Stimulated activated CD8-positive, alpha-beta memory T cell treated with anti-CD3 and anti-CD28 coated beads, Interleukin-4, amount 100 ng/mL, for 24 hours (primary cell): ENCODE measurements at regions not wholly inside any gene's neighbourhood (a gene's known extent, or its start where the extent isn't known, plus 50 kb on each side); places are given as distances from the start of the nearest gene placed in this dataset.

Experiments used
- DNase-seq: peaks from one replicate; pipeline ENCODE4 v3.0.0-alpha.2; 2020; ENCODE audit warnings: low read depth

DNA sequence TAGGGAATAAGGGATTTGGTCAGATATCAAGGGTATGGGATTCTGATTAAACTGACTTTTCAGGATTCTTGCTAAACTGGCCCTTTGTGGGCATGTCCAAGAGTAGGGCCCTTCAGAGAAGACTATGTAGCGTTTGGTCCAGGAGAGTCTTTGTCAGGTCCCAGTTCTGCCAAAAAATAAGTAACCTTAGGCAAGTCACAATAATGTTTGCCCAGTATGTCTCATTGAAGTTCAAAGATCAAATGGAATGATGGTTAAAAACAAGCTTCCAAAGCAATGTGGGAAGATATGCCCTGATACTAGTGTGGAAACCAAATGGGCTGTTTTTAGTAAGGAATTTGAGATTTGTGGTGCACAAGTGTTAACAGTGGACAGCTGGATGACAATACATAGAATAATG is 454.4 kb downstream of the WDR72 start:
- DNase-seq, result no peak

DNA sequence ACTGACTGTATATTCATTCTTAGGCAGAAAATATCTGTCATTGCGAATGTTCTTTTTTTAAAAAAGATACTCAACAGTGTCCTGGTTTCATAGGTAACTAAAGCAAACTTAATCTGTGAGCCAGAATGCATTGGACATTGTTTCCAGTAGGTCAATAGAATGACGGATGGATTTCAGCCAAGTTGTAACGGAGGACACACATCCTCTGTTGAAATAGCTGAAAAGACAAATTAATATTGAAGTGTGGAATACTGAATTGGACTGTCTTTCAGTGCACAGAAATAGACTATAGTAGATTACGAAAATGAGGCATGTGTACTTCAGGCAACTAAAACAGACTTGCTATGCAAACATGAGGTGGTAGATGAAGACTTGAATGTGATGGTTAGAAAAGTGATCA is 461.6 kb downstream of the WDR72 start:
- DNase-seq, result no peak

DNA sequence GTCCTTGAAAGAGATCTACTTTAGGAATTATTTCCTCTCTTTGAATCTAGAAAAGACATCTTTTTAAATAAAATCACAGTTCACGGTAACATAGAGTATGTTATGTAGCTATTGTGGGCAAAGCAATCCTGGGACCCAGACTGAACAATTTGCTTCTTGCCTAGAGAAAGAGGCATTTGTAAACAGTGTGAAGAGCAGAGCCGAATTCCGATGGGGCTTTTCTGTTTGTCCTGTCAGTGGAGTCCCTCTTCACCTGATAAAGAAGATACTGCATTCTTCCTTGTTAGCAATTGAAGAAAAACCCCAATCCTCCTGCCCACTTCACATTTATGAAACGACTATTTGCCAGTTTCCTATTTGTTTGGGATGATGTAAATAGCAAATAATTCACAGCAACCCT is 462.9 kb downstream of the WDR72 start:
- no peak for DNase-seq

DNA sequence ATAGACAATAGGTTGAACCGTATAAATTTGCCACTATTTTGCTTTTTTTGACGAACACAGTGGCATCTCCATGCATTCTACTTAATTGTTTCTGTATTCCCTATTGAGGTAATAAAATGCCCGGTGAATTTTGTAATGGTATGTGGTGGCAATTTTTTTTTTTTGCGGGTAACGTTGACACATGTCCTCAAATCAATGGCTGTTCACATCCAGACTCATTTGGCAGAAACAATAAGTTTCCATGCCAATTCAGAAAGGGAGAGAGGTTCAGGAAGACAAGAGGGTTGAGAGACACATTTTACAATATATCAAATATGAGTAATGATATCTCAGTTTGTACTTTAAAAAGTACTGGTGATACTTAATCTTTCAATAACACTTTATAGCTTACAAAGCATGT is 463.9 kb downstream of the WDR72 start:
- no peak for DNase-seq

DNA sequence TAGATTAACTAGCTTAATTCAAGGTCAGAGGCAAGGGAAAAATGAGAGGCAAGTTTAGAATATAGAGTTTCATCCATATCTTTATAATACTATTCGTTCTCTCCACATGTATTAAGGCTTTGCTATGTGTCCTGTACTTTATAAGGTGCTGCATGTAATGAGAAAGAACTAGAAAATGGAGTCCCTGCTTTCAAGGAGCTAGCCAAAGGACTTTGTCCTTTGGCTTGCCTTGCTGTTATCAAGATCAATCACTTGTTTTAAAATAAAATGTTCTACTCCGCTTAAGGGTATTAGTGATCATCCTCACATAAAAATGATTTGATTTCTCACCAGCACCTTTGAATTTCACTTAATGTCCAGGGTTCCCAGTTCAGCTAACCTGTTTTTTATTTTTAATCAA is 470.9 kb downstream of the WDR72 start:
- no peak for DNase-seq

DNA sequence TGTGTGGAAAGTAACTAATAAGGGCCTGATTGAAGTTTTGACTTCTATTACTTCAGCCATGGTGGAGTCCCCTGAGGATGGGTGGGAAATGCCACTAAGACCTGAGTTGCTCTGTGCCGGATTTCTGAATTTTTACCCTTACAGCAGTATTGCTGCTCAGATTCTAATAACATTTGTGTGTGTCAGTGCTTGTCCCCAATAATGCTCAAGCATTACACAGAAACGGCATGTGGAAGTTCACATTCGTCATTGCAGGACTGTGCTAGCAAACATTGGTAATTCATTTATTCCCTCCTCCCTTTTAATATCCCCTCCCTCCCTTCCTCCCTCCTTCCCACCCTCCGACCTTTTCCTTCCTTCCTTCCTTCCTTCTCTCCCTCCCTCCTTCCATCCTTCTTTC is 484.5 kb upstream of the ONECUT1 start:
- DNase-seq, result no peak

DNA sequence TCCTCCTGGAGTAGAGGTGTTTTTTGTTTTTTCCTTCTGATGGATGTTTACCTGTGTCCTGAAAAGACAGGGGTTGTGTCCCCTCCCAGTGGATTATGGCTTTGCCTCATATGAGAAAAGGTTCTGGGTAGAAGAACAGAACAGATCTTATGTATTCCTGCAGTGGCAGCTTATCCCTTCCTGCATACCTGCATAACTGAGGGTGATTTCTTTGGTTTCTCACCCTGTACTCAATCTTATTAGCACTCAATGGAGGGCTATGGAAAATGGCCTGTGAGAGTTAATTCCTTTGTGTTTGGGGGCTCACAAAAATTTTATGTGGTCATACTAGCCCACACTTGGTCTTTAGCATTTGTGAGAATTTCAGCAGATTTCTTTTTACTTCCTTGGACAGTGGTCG is 482.0 kb upstream of the ONECUT1 start:
- no peak for DNase-seq

DNA sequence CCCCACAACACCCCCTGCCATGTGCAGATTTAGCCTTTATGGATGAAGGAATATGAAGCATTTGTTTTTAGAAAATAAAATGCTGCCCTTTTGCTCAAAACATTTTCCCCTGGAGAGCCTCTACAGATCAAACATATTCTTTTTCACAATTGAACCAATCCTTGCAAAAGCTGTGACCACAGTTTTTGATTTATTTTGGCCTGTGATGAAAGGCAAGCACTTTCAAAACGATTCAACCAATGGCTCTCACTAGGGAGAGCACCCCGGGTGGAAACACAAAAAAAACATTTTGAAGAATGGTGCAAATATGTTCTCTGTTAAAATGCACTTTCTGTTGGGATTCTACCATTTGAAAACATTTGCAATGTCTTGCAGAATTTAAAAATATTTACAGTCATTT is 476.0 kb upstream of the ONECUT1 start:
- no peak for DNase-seq

DNA sequence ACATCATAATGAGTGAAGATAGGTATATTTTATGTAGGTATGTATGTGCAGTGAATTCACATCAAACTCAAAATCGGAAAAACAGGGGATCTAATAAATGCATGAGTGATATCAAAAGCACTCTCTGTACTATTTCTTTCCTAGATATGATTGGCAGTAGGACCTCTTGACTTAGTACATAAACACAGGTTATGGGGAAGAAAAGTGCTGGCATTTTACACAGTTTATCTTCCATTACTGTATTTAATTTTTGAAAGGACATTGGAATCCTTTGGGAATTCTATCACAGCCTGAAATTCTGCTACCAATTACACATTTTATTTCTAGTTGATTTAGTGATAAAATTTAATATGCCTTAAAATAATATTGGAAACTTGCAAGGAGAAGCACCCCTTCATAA is 470.5 kb upstream of the ONECUT1 start:
- no peak for DNase-seq

DNA sequence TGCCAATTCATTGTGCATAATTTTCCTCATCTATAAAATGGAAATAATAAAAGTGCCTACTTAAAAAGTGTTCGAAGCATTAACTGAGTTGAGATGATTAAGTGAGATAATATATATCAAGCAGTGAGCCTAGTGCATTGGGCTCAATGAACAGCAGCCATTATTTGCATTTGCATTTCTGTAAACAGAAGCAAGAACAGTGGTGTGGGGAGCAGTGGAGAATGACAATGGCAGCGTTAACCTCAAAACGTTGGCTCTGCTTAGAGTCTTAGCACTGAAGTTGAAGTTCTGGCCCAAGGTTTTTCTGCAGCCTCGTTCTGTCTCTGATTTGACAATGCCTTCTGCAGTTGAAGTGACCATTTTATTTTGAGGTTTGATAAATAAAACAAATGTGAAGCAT is 466.3 kb upstream of the ONECUT1 start:
- no peak for DNase-seq

DNA sequence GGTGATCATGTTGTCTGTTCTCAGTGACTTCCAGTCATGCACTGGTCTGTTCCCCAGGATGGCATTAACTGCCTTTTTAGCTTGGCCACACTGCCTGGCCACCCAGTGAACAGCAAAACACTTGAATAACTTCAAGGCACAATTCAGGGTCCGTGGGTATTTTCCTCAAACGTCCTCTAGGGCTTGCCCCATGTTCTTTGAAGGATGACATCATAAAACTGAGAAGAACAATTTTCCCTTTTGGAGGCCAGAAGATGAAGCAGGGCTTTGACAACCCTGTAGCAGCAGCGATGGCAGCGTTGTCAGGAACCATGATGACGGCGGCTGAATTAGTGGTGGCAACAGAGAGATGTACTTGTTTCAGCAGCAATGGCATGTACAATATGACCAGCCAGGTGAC is 465.9 kb upstream of the ONECUT1 start:
- DNase-seq, result no peak

DNA sequence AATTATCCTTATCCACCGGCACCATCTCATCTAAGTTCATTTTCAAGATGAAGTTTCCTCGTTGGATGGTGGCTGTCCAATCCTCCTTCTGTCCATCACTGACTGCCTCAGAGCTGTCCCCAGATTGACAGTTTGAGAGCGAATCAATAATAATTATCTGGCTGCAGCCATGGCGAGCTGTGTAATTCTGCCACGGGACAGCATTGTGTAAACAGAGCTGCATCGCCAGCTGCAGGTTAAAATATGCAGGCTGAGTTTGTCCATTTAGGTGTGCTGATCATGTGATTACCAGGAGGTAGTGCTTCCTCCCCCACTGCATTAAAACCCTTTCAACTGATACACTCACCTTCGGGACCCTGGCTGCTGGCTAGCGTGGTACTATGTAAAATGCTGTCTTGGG is 461.9 kb upstream of the ONECUT1 start:
- no peak for DNase-seq

DNA sequence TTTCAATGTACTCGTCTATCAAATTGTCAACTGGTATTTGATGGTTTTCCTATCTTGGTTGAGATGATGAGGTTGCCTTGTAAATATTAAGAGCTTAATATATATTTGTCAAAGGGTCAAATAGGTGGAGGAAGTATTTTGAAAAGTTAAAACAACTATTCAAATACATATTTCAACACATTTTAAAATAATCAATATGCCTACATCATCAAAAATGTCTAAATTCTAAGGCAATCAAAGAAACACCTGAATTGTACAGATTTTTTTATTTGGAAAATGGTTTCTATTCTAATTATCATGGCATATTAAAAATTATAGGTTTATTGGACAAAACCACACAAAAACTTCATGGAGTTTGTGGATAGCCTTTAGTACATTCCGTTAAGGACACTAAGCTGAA is 461.4 kb upstream of the ONECUT1 start:
- DNase-seq, result no peak

DNA sequence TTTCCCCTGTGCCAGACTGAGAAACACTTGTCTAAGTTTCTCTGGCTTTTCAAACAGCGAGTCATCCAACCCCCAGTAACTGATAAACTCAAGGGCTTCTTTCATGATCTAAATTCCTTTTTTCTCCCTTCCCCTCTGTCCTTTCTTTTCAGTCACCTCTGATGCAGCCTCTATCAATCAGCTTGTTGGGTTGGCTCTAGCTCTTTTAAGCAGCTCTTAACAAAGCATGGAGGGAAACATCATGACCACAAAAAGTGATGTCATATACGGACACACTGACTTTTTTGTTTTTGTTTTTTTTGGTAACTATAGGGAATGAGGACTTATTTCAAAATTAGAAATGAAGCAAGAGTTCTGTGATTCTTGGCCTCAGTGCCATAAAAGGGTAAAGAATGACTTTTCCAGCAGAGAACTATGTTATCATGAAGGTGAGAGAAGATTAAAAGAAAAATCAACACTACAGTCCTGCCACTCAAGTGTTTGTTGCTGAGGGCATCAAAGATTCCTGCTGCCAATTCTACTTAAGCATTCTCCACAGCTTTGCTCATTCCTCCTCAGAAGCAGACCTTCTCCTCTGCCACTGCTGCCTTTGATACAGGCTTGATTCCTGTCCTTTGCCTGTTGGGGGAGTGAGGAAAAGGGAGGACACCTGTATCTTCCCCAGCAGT is 457.0 kb upstream of the ONECUT1 start:
- DNase-seq, result no peak

DNA sequence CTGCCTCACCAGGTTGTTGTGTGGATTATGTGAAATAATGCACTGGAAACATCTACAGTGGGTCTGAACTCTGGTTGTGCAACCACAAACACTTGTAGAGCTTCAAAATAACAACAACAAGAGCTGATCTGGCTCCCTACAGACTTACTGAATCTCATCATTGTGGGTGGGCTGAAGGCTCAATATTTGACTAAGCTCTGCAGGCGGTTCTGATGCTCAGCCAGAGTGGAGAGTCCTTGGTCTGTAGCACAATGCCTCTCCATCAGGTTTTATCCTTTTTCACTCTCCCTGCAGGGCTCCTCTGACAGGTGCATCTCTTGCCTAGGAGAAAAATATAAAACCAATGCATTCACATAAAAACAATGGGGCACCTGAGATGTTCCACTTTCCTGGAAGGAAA is 456.3 kb upstream of the ONECUT1 start:
- DNase-seq, result no peak

DNA sequence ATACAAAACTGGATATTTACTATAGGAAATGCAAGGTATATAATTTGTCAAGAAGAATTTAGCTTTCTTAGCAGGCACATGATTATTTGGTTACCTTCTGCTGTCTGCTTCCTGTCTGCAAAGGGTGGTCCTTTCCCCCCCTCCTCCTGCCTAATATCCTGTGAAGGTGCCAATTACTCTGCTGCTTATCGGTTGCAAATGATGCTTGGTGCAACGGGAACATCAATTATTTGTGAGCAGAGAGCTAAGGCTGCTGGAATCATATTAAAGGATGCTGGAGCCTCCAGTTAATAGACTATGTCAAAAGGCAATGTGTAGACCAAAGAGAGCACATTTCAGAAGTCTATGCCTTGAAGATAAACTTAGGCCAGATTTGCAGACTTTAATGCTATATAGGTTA is 443.7 kb upstream of the ONECUT1 start:
- no peak for DNase-seq

DNA sequence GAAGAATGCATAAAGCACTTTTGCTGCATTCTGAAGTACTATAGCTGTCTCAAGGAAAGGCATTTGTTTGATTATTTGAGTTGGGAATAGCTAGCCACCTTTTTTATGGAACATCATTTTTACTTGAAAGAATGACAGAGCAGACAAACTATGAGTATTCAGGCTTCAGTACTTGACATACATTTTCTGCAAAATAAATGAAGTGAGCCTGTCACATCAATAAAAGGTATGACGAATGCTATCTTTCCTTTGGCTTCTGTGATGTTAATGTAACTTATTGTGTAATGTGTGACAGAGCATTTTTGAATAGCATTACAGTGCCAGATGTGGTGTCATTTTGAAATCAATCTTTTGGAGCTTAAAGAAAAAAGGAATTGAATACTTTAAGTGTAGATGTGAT is 440.3 kb upstream of the ONECUT1 start:
- DNase-seq, result no peak

DNA sequence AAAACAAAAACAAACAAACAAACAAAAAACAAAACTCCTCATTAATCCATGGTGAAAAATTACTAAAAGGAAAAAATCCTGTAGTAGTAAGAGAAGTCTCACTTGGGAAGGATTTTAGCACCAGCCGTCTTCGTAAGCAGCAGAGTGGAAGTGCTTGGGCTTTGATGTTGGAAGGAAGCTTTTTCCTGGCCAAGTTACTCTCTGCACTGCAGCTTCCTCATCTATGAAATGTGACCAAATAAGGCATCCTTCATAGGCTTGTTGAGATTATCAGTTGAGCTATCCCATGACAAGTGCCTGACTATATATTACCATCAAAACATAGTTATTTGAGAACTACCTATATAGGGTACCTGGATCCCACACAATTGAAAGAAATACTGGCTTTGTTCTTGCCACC is 436.4 kb upstream of the ONECUT1 start:
- no peak for DNase-seq

DNA sequence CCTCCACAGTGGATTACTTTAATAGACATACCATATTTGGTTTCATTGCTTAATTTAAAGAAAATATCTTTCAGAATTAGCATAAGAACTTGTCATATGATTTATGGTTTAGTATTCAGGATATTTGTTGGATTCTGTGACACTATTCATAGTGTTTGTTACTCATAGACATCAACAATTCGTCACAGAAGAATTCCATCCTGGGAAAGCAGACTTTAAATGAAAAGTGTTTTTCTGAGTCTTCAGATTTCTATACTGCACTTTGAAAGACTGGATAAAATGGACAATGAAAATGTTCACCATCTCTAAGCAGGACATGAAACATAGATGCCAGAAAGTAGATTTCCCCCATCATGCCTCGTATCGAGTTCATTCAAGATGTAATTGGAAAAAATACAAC is 435.6 kb upstream of the ONECUT1 start:
- DNase-seq, result no peak

DNA sequence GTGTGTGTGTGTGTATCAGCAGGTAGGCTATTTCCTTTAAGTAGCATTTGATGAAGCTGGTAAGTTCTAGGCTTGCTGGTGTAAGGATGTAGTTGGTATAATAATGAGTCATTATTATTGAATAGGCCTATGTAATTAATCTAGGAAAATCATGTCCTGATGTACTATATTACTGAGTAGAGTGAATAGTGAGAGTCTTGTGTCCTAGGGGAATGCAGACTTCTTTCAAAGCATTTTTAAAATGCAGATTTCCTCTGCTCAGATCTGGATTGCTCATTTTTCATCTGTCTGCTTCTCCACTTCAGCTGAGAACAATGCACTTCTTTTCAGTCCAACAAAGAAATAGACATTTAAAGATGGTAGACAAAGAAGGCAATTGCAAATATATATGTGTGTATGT is 434.2 kb upstream of the ONECUT1 start:
- no peak for DNase-seq

DNA sequence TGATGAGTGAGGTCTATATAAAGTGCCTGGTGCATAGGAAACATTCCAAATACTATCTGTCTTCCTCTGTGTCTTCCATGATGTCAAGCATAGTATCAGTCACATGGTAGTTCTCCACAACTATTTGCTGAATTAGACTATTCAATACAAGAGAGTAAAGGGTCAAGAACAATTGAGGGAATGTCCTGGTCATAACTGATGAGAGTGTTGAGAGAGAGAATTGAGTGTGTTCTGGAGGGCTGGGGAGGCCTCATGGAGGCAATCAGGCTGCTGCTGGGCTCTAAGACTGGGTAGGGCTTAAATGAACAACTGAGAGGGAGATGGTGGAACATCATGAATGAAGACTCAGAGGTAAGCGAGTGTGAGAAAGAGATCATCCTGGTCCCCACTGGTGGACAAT is 433.7 kb upstream of the ONECUT1 start:
- DNase-seq, result no peak

DNA sequence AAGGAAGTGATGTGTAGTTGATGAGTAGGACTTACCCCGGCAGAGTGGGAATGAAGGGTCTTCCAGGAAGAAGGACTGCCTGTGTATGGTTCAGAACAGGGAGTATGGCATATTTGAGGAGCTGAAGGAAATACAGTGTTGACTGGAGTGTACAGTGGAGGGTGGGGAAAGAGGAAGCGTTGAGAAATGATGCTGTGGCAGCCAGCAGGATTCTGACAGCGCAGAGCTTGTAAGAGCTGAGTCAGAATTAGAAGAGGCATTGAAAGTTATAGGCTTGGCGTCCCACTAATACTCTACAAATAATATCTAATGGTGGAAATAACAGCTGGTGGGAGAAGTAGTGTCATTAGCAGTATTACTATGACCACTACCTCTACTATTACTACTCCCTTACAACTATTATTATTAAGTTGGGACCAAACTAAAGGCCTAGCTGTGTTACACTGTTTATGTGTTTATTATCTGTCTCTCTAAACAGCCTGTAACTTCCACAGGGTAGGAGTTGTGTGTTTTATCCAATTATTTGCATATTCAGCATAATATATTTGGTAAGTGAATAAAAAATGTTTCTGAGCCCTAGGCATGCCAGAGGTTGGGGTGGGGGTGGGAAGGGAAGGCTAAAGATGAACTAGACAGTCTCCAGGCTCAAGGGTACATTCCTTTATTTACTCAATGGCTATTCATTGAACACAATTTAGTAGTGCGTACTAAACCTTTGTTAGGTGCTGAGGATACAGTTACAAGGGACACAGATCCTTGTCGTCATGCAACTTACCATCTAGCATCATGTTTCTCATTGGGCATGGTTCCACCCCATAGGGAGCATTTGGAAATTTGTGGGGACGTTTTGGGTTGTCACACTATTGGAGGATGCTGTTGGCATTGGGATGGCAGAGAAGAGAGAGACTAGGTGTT is 428.8 kb upstream of the ONECUT1 start:
- no peak for DNase-seq

DNA sequence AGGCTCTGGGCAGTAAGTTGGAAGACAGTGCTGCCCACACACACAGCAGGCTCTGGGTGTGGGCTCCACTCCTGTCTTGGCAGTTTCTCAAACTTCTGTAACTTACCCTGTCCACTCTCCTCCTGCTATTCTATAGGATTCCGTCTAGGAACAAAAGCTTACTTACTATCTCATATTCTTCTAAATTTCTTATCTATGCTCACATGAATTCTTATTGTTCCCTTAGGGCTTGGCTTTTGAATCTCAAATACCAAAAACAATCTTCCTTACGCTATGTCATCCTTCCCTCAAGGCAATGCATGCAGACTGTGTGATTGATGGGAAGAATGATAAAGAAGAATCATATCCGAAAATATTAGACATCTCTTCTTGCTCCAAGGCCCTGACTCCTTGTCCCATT is 425.9 kb upstream of the ONECUT1 start:
- no peak for DNase-seq

DNA sequence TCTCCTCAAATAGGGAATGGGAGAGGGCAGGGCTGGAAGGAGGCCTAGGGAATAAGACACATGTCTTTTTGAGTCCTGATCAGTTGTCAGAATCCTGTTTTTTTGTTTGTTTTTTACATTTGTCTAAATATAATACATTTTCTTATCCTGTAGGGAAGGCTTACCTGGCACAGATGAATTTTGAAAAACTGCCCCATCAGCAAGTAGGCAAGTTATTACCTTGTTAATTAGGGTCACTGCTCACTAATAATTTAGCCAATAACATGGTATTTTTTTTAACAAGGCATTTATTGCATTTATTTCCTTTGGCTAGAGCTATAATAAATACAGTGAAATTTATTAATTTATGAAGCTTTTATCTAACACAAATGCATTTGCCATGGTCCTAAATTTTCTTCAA is 423.2 kb upstream of the ONECUT1 start:
- DNase-seq, result no peak
